Neural crest cell (in vitro differentiated cells): ENCODE measurements at regions not wholly inside any gene's neighbourhood (a gene's known extent, or its start where the extent isn't known, plus 50 kb on each side); places are given as distances from the start of the nearest gene placed in this dataset.
"Not testable (repeated sequence)": the region's sequence is repeated elsewhere in the genome, so short reads cannot be mapped to it uniquely, and the experiment has no call there.

Experiments
- DNase-seq: peaks from one replicate; pipeline ENCODE4 v3.0.0; 2021; ENCODE audit warnings: low read depth, mixed read lengths, low spot score
- H3K27ac Mint-ChIP-seq: one replicate; pipeline ENCODE4 v1.8.0; 2021; ENCODE audit warnings: mild to moderate bottlenecking, mixed read lengths; ENCODE audit not compliant: unreplicated experiment
- H3K27me3 Mint-ChIP-seq: 2 replicates; pipeline ENCODE4 v1.8.0; 2021; ENCODE audit warnings: low read depth, mild to moderate bottlenecking, mixed read lengths
- H3K36me3 Mint-ChIP-seq: 2 replicates; pipeline ENCODE4 v1.8.0; 2021; ENCODE audit warnings: low read depth, mild to moderate bottlenecking, mixed read lengths
- H3K4me1 Mint-ChIP-seq: 2 replicates; pipeline ENCODE4 v1.8.0; 2021; ENCODE audit warnings: mixed read lengths
- H3K4me3 Mint-ChIP-seq: one replicate; pipeline ENCODE4 v1.8.0; 2021; ENCODE audit warnings: mild to moderate bottlenecking, mixed read lengths
- H3K9me3 Mint-ChIP-seq: 2 replicates; pipeline ENCODE4 v1.8.0; 2021; ENCODE audit warnings: mixed read lengths
- TF ChIP-seq, protein P1 (sequence below): fragments of 200-600 bp; sonication (generic); conservative IDR thresholded peaks from 2 replicates; pipeline ENCODE4 v1.5.0; 2021; ENCODE audit warnings: antibody characterized with exemption, mild to moderate bottlenecking

DNA sequence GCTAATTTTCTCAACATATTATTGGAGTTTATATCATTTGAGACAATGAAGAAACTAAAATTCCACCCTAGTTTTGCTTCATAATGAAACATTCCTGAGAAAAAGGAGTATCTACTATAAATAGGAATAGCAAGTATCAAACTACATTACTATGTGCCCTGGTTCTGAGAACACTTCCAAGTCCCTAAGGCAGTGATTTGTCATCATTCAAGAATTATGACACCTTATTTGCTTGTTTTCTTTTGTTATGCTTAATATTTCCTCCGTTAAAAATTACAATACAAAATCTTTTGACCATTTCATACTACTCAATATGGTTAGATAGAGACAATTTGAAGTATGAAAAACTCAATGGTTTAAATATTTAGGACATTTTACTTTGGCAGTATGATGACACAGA, 707.8 kb upstream of the GOLIM4 start:
- DNase-seq = no peak
- H3K27ac Mint-ChIP-seq = no peak overlapping the region
- H3K9me3 Mint-ChIP-seq = no peaks in the 10 kb centered on the region
- no peak overlapping the region for H3K4me3 Mint-ChIP-seq
- peaks cover 49% of the 10 kb centered on the region for H3K4me1 Mint-ChIP-seq
- no peaks in the 10 kb centered on the region for H3K27me3 Mint-ChIP-seq
- TF ChIP-seq, protein P1, sequence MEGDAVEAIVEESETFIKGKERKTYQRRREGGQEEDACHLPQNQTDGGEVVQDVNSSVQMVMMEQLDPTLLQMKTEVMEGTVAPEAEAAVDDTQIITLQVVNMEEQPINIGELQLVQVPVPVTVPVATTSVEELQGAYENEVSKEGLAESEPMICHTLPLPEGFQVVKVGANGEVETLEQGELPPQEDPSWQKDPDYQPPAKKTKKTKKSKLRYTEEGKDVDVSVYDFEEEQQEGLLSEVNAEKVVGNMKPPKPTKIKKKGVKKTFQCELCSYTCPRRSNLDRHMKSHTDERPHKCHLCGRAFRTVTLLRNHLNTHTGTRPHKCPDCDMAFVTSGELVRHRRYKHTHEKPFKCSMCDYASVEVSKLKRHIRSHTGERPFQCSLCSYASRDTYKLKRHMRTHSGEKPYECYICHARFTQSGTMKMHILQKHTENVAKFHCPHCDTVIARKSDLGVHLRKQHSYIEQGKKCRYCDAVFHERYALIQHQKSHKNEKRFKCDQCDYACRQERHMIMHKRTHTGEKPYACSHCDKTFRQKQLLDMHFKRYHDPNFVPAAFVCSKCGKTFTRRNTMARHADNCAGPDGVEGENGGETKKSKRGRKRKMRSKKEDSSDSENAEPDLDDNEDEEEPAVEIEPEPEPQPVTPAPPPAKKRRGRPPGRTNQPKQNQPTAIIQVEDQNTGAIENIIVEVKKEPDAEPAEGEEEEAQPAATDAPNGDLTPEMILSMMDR = no peak
- H3K36me3 Mint-ChIP-seq = no peaks in the 10 kb centered on the region

DNA sequence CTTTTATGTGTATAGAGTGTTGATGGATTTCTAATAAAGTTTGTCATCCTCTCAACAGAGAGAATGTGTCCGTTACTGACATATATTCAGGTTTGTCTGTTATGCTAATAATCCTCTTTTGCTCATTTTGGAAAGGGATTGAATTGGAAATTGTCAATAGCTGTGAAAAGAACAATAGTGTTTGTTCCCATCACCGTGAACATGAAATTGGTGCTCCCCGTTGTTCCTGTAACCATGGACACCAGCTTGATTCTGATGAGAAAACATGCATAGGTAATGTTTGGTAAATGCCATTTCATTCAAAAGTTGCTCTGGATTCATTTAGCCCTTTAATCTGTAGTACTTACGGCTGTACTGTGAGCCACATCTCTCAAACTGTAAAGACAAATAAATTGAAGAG, 707.0 kb upstream of the GOLIM4 start:
- H3K27ac Mint-ChIP-seq = no peak overlapping the region
- H3K9me3 Mint-ChIP-seq = no peaks in the 10 kb centered on the region
- TF ChIP-seq, protein P1 = no peak
- no peaks in the 10 kb centered on the region for H3K27me3 Mint-ChIP-seq
- H3K4me1 Mint-ChIP-seq = peaks cover 44% of the 10 kb centered on the region
- H3K4me3 Mint-ChIP-seq = no peak overlapping the region
- H3K36me3 Mint-ChIP-seq = no peaks in the 10 kb centered on the region
- DNase-seq = no peak

DNA sequence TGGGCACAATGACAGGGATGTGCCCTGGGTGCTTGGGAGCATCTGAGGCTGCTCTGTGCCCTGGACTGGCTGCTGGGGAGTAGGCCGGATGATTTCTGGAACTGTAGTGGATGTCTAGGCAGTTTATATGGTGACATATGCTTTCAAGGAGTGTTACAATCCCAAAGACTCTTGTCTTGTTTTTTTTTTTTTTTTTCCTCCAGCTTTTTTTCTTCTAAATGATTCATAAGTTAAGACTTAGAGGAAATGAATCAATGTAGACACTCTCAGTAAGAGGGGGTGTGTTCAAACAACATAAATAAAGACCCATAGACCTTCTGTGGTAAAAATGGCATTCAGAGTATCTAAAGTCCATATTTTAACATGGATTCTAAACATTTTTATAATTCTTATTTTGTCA, 706.1 kb upstream of the GOLIM4 start:
- H3K9me3 Mint-ChIP-seq = no peaks in the 10 kb centered on the region
- H3K4me3 Mint-ChIP-seq = peak overlapping the region; percentile 2
- TF ChIP-seq, protein P1 = no peak
- H3K27me3 Mint-ChIP-seq = no peaks in the 10 kb centered on the region
- H3K4me1 Mint-ChIP-seq = peaks cover 34% of the 10 kb centered on the region
- DNase-seq = no peak
- peak overlapping the region; percentile 81 for H3K27ac Mint-ChIP-seq
- no peaks in the 10 kb centered on the region for H3K36me3 Mint-ChIP-seq

DNA sequence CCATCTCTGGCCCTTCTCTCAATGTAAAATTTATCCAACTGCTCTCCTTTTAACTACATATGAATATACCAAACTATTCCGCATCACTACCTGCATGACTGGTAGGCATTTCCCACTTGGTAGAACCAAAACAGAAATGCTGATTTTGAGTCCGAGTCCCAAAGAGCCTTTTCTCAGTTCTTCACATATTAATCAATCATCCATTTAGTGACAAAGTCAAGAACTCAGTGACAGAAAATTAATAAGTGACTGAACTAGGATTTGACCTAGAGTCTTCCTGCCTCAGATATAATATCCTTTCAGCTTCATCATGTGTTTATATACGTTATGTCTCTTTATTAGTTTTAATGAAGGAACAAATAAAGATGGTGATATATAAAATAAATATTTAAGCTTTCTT, 700.6 kb upstream of the GOLIM4 start:
- Mint-ChIP-seq H3K36me3 (no peaks in the 10 kb centered on the region), H3K4me3 (no peak overlapping the region)

DNA sequence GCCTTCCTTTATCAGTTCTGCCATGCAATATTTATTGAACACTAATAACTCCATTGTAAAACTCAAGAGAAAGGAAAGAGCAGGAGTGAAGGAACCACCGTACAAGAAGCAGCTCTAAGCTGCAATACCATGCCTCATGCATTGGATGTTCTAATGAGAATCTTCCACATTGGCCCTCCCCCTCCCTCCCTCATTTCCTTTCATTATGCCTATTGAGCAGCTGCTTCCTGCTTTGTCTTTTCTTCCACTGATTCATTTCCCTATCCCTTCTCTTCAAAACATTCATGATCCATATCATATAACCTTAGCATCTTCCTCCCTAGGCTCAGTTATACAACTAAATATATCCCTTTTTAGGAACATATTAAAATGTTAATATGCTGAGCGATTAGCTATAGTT, 698.7 kb upstream of the GOLIM4 start:
- Mint-ChIP-seq H3K4me1 (no peaks in the 10 kb centered on the region), H3K9me3 (no peaks in the 10 kb centered on the region), H3K27ac (no peak overlapping the region), H3K27me3 (no peaks in the 10 kb centered on the region), H3K36me3 (no peaks in the 10 kb centered on the region), H3K4me3 (no peak overlapping the region)
- DNase-seq = no peak
- TF ChIP-seq, protein P1 = no peak

More for the DNA sequence above, 700.6 kb upstream of the GOLIM4 start:
- Mint-ChIP-seq H3K27me3 (no peaks in the 10 kb centered on the region), H3K4me1 (peaks cover 2% of the 10 kb centered on the region), H3K9me3 (no peaks in the 10 kb centered on the region), H3K27ac (no peak overlapping the region)
- no peak for DNase-seq
- TF ChIP-seq, protein P1 = no peak

DNA sequence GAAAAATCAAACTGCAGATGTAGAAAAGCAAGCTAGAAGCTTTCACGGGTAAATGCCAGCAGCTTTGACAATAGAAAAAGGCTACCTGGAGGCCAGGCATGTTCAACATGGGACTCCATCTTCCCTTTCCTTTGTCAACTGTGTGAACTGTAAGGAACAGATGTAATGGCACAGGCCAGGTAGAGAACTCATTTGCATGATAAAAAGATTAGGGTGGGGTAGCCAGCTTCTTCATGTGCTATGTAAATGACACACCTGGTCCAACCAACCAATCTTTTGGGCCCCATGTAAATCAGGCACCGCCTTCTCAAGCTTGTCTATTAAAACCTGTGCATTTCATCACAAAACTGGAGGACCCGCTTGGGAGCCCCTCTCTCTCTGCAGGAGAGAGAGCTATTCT, 686.5 kb upstream of the GOLIM4 start:
- TF ChIP-seq, protein P1 = no peak
- H3K4me1 Mint-ChIP-seq = peaks cover 5% of the 10 kb centered on the region
- H3K36me3 Mint-ChIP-seq = peaks cover 13% of the 10 kb centered on the region

DNA sequence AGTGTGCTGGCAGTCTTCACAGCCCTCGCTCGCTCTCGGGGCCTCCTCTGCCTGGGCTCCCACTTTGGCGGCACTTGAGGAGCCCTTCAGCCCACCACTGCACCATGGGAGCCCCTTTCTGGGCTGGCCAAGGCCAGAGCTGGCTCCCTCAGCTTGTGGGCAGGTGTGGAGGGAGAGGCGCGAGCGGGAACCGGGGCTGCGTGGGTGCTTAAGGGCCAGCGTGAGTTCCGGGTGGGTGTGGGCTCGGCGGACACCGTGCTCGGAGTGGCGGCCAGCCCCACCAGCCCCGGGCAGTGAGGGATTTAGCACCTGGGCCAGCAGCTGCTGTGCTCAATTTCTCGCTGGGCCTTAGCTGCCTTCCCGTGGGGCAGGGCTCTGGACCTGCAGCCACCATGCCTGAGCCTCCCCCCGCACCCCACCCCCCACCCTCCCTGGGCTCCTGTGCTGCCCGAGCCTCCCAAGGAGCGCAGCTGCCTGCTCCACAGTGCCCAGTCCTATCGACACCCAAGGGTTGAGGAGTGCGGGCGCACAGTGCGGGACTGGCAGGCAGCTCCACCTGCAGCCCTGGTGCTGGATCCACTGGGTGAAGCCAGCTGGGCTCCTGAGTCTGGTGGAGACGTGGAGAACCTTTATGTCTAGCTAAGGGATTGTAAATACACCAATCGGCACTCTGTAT, 684.4 kb upstream of the GOLIM4 start:
- DNase-seq, H3K9me3 Mint-ChIP-seq, H3K4me1 Mint-ChIP-seq, H3K4me3 Mint-ChIP-seq, H3K27me3 Mint-ChIP-seq, H3K27ac Mint-ChIP-seq: not testable (repeated sequence)
- peaks cover 13% of the 10 kb centered on the region for H3K36me3 Mint-ChIP-seq

More for the DNA sequence above, 686.5 kb upstream of the GOLIM4 start:
- Mint-ChIP-seq H3K27ac (no peak overlapping the region), H3K27me3 (no peaks in the 10 kb centered on the region), H3K4me3 (no peak overlapping the region), H3K9me3 (peaks cover 2% of the 10 kb centered on the region)
- no peak for DNase-seq
